Smooth muscle cell (in vitro differentiated cells): ENCODE measurements at regions not wholly inside any gene's neighbourhood (a gene's known extent, or its start where the extent isn't known, plus 50 kb on each side); places are given as distances from the start of the nearest gene placed in this dataset.
A peak's percentile ranks its signal among the peaks of the same experiment; 100 is the strongest.

ENCODE experiments used
- DNase-seq: peaks from one replicate; lab custom pipeline; 2025; ENCODE audit not compliant: unreplicated experiment; lab: John Stamatoyannopoulos, UW
- H2AFZ ChIP-seq: fragments of 200-600 bp; sonication (generic); 2 replicates; pipeline ENCODE4 v1.6.0; 2016; ENCODE audit warnings: antibody characterized with exemption, low read depth, mild to moderate bottlenecking
- H3F3A ChIP-seq: fragments of 200-600 bp; sonication (generic); 2 replicates; pipeline ENCODE4 v1.6.0; 2017; ENCODE audit warnings: antibody characterized with exemption, low read depth
- H3K27ac ChIP-seq: fragments of 200-600 bp; sonication (generic); 2 replicates; pipeline ENCODE4 v1.5.1; 2016; ENCODE audit warnings: low read depth, mild to moderate bottlenecking
- H3K27me3 ChIP-seq: fragments of 200-600 bp; sonication (generic); 2 replicates; pipeline ENCODE4 v1.6.1; 2016; ENCODE audit warnings: low read depth, mild to moderate bottlenecking
- H3K36me3 ChIP-seq: fragments of 200-600 bp; sonication (generic); 2 replicates; pipeline ENCODE4 v1.5.1; 2016; ENCODE audit warnings: low read depth
- H3K4me1 ChIP-seq: fragments of 200-600 bp; sonication (generic); 2 replicates; pipeline ENCODE4 v1.5.1; 2016; ENCODE audit warnings: low read depth
- H3K4me2 ChIP-seq: fragments of 200-600 bp; sonication (generic); 2 replicates; pipeline ENCODE4 v1.6.0; 2016; ENCODE audit warnings: mild to moderate bottlenecking
- H3K4me3 ChIP-seq: fragments of 200-600 bp; sonication (generic); 2 replicates; pipeline ENCODE4 v1.5.1; 2016; ENCODE audit warnings: mild to moderate bottlenecking
- H3K79me2 ChIP-seq: fragments of 200-600 bp; sonication (generic); 2 replicates; pipeline ENCODE4 v1.6.0; 2016; ENCODE audit warnings: low read depth, mild to moderate bottlenecking
- H3K9ac ChIP-seq: fragments of 200-600 bp; sonication (generic); 2 replicates; pipeline ENCODE4 v1.6.0; 2016; ENCODE audit warnings: low read depth
- H3K9me3 ChIP-seq: fragments of 200-600 bp; sonication (generic); replicated peaks from 2 replicates; pipeline ENCODE4 v1.5.1; 2016; ENCODE audit warnings: low read depth
- H4K20me1 ChIP-seq: fragments of 200-600 bp; sonication (generic); 2 replicates; pipeline ENCODE4 v1.6.0; 2016; ENCODE audit warnings: low read depth
- WGBS: methylation state at CpG from one replicate; pipeline ENCODE4 v1.1.7; 2016; ENCODE audit warnings: low lambda C conversion rate; 5-methylcytosine and 5-hydroxymethylcytosine counted together
- TF ChIP-seq, protein P1 (sequence below): fragments of 200-600 bp; sonication (generic); IDR thresholded peaks from 2 replicates; pipeline ENCODE4 v1.5.1; 2017; ENCODE audit warnings: borderline replicate concordance, mild to moderate bottlenecking, antibody characterized with exemption; ENCODE audit not compliant: insufficient read depth, poor library complexity, severe bottlenecking

DNA sequence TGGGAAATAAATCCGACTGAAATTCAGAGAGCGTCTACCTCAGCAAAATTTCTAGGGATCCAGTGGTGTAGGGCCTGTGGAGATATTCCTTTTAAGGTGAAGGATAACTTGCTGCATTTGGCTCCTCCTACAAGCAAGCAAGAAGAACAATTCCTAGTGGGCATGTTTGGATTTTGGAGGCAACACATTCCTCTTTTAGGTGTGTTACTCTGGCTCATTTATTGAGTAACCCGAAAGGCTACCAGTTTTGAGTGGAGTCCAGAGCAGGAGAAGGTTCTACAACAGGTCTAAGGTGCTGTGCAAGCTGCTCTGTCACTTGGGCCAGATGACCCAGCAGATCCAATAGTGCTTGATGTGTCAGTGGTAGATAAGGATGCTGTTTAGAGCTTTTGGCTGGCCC lies 862.4 kb upstream of the CDH9 start:
- 91% methylated on average over 3 of the region's 3 CpGs for WGBS
- Histone ChIP-seq H4K20me1 (no peaks in the 10 kb centered on the region), H3K27ac (no peak overlapping the region), H3K27me3 (no peaks in the 10 kb centered on the region), H3K9ac (no peak overlapping the region), H2AFZ (no peak overlapping the region), H3K9me3 (no peaks in the 10 kb centered on the region), H3F3A (no peaks in the 10 kb centered on the region), H3K79me2 (no peaks in the 10 kb centered on the region), H3K4me3 (no peak overlapping the region), H3K4me2 (no peak overlapping the region), H3K36me3 (no peaks in the 10 kb centered on the region), H3K4me1 (no peaks in the 10 kb centered on the region)
- TF ChIP-seq, protein P1, sequence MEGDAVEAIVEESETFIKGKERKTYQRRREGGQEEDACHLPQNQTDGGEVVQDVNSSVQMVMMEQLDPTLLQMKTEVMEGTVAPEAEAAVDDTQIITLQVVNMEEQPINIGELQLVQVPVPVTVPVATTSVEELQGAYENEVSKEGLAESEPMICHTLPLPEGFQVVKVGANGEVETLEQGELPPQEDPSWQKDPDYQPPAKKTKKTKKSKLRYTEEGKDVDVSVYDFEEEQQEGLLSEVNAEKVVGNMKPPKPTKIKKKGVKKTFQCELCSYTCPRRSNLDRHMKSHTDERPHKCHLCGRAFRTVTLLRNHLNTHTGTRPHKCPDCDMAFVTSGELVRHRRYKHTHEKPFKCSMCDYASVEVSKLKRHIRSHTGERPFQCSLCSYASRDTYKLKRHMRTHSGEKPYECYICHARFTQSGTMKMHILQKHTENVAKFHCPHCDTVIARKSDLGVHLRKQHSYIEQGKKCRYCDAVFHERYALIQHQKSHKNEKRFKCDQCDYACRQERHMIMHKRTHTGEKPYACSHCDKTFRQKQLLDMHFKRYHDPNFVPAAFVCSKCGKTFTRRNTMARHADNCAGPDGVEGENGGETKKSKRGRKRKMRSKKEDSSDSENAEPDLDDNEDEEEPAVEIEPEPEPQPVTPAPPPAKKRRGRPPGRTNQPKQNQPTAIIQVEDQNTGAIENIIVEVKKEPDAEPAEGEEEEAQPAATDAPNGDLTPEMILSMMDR = no peak
- DNase-seq = no peak

DNA sequence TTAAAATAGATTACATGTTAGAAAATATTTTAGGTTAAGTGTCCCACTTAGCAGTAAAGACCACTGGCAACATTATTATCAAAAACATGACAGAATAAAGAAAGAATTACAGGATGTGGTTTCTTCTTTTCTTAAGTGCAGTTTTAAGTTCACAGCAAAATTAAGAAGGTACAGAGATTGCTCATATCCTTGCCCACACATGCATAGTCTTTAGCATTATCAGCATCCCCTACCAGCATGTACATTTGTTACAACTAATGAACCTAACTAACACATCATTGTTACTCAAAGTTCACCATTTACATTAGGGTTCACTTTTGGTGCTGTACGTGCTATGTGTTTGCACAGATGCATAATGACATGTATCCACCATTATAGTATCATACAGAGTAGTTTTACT lies 837.7 kb upstream of the CDH9 start:
- H3K36me3 ChIP-seq = no peaks in the 10 kb centered on the region
- no peaks in the 10 kb centered on the region for H3K27me3 ChIP-seq
- H3K4me3 ChIP-seq = no peak overlapping the region
- H2AFZ ChIP-seq = no peak overlapping the region
- H3K27ac ChIP-seq = peak overlapping the region; percentile 35
- H3K4me1 ChIP-seq = no peaks in the 10 kb centered on the region
- H3K4me2 ChIP-seq = no peak overlapping the region
- H3F3A ChIP-seq = no peaks in the 10 kb centered on the region
- no peaks in the 10 kb centered on the region for H3K79me2 ChIP-seq
- H3K9me3 ChIP-seq = no peaks in the 10 kb centered on the region
- H3K9ac ChIP-seq = no peak overlapping the region
- H4K20me1 ChIP-seq = no peaks in the 10 kb centered on the region
- TF ChIP-seq, protein P1 = no peak
- no peak for DNase-seq
- 71% methylated on average over 1 of the region's 1 CpG for WGBS

DNA sequence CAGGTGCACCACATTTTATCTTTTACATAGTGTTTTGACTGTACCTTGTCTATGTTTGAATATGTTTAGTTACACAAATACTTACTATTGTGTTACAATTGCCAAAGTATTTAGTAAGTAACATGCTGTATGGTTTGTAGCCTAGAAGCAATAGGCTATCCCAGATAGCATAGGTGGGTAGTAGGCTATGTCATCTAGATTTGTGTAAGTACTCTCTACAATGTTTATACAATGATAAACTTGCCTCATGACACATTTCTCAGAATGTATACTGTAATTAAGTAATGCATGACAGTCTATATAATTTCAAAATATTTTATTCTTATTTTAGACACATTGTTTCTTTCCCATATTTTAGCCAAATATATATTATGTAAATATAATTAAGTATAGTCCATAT lies 836.8 kb upstream of the CDH9 start:
- no peaks in the 10 kb centered on the region for H3K4me1 ChIP-seq
- no peak overlapping the region for H3K9ac ChIP-seq
- H3K36me3 ChIP-seq = no peaks in the 10 kb centered on the region
- no peak overlapping the region for H3K4me3 ChIP-seq
- H3K79me2 ChIP-seq = no peaks in the 10 kb centered on the region
- no peak overlapping the region for H2AFZ ChIP-seq
- no peaks in the 10 kb centered on the region for H3K9me3 ChIP-seq
- peak overlapping the region; percentile 35 for H3K27ac ChIP-seq
- H3K4me2 ChIP-seq = no peak overlapping the region
- TF ChIP-seq, protein P1 = no peak
- no peaks in the 10 kb centered on the region for H3F3A ChIP-seq
- no peaks in the 10 kb centered on the region for H4K20me1 ChIP-seq
- DNase-seq = no peak
- no peaks in the 10 kb centered on the region for H3K27me3 ChIP-seq

DNA sequence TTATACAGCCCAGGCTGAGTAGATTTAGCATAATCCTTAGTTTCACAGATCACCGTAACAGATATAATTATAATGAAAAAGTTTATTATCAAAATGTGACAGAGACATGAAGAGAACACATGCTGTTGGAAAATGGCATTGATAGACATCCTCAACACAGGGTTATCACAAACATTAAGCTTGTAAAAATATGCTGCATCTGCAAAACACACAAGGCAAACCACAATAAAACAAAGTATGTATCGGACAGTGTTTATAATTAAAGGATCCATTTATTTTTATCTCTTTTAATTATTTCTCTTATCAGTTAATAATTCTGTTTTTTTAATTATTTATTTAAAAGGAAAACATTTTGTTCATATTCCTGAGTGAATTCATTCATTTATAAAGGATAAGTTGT lies 829.9 kb upstream of the CDH9 start:
- H3K27me3 ChIP-seq = no peaks in the 10 kb centered on the region
- H3K9ac ChIP-seq = no peak overlapping the region
- TF ChIP-seq, protein P1 = no peak
- no peak for DNase-seq
- no peak overlapping the region for H3K4me3 ChIP-seq
- H3K4me1 ChIP-seq = no peaks in the 10 kb centered on the region
- no peaks in the 10 kb centered on the region for H4K20me1 ChIP-seq
- H3K79me2 ChIP-seq = no peaks in the 10 kb centered on the region
- WGBS = 96% methylated on average over 2 of the region's 2 CpGs
- H3K9me3 ChIP-seq = no peaks in the 10 kb centered on the region
- no peaks in the 10 kb centered on the region for H3K36me3 ChIP-seq
- H3K27ac ChIP-seq = no peak overlapping the region
- H3K4me2 ChIP-seq = no peak overlapping the region
- H2AFZ ChIP-seq = no peak overlapping the region
- no peaks in the 10 kb centered on the region for H3F3A ChIP-seq
